Brain pericyte (primary cell): ENCODE measurements at regions not wholly inside any gene's neighbourhood (a gene's known extent, or its start where the extent isn't known, plus 50 kb on each side); places are given as distances from the start of the nearest gene placed in this dataset.

Experiments
- DNase-seq: peaks from one replicate; pipeline ENCODE4 v3.0.0-alpha.2; 2012; ENCODE audit warnings: low read depth, low spot score

- DNase-seq = no peak
These were observed 535.8 kb downstream of the TBC1D22A start for GRCh38 chr22:47298017-47298785.

GRCh38 chr22:47297261-47298016 lies 535.0 kb downstream of the TBC1D22A start:
- DNase-seq = no peak

- DNase-seq = no peak
These were observed 534.2 kb downstream of the TBC1D22A start for GRCh38 chr22:47296405-47297260.

- no peak for DNase-seq
These were observed 533.5 kb downstream of the TBC1D22A start for GRCh38 chr22:47295982-47296381.

GRCh38 chr22:47295226-47295901 lies 532.9 kb downstream of the TBC1D22A start:
- DNase-seq = no peak

GRCh38 chr22:47294576-47294975 lies 532.1 kb downstream of the TBC1D22A start:
- no peak for DNase-seq

- no peak for DNase-seq
These were observed 531.7 kb downstream of the TBC1D22A start for GRCh38 chr22:47294222-47294532.

GRCh38 chr22:47293368-47294221 lies 531.1 kb downstream of the TBC1D22A start:
- DNase-seq = no peak

- DNase-seq = no peak
These were observed 530.3 kb downstream of the TBC1D22A start for GRCh38 chr22:47292546-47293320.

GRCh38 chr22:47291565-47292495 lies 529.4 kb downstream of the TBC1D22A start:
- no peak for DNase-seq

- DNase-seq = no peak
These were observed 528.4 kb downstream of the TBC1D22A start for GRCh38 chr22:47290706-47291430.

- no peak for DNase-seq
These were observed 527.0 kb downstream of the TBC1D22A start for GRCh38 chr22:47289336-47289985.

- no peak for DNase-seq
These were observed 526.2 kb downstream of the TBC1D22A start for GRCh38 chr22:47288680-47289079.

- DNase-seq = no peak
These were observed 525.1 kb downstream of the TBC1D22A start for GRCh38 chr22:47287516-47287915.

- no peak for DNase-seq
These were observed 524.1 kb downstream of the TBC1D22A start for GRCh38 chr22:47286590-47286989.

- no peak for DNase-seq
These were observed 523.5 kb downstream of the TBC1D22A start for GRCh38 chr22:47285981-47286380.

GRCh38 chr22:47284822-47285221 lies 522.4 kb downstream of the TBC1D22A start:
- DNase-seq = no peak

GRCh38 chr22:47284360-47284759 lies 521.9 kb downstream of the TBC1D22A start:
- DNase-seq = no peak
